ENCODE measurements at regions not wholly inside any gene's neighbourhood (a gene's known extent, or its start where the extent isn't known, plus 50 kb on each side); places are given as distances from the start of the nearest gene placed in this dataset.
A peak's percentile ranks its signal among the peaks of the same experiment; 100 is the strongest.

GRCh38 chr20:1724901-1725300, 67.3 kb upstream of the SIRPG start:
- DNase-seq (ENCODE audit: insufficient read length, low spot score) (no peak), FAIRE-seq (no peak)
- TF ChIP-seq POLR2A (IDR thresholded peaks at IDR 0.05; ENCODE audit: low read depth, low read length) = no peak

- FAIRE-seq (no peak), DNase-seq (ENCODE audit: insufficient read length, low spot score) (no peak)
- TF ChIP-seq POLR2A (IDR thresholded peaks at IDR 0.05; ENCODE audit: low read depth, low read length) = no peak
Observed at GRCh38 chr20:1722513-1723050, 65.0 kb upstream of the SIRPG start.

DNA sequence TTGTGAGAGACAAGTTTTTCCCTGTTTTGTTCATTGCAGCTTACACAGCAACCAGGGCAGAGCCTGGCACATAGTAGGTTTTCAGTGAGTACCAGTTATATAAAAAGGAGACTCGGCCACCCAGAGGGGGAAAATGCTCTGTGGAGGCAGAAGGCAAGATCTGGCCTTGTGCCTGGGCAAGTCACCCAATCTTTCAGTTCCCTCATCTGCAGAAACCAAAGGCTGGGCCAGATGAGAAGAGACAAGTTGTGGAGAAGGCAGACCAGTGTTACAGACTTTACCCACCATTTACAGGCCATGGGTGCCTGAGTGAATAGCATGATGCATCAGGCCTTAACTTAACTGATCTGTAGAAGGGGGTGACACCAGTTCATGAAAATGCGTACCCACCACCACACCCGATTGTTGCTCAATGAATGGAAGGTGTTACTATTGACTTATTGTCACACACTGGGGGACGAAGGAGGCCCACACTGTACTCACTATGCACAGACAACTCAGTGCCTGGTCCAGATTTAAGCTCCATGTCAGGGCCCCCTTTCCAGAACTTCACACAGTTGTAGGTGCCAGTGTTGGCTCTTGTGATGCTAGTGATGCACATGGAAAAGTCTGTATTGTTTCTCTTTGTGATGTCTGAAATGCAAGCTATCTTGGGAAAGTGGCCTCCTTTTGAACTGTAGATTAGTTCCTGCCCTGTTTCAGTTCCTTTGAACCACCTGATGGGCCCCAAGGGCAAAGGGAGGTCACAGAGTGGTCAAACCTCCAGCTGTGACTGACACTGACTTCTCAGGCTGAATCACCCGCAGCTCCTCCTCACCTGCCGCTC, 64.3 kb upstream of the SIRPG start:
- DNase-seq (ENCODE audit: insufficient read length, low spot score) (no peak), FAIRE-seq (no peak)
- TF ChIP-seq POLR2A (IDR thresholded peaks at IDR 0.05; ENCODE audit: low read depth, low read length) = no peak

- TF ChIP-seq POLR2A (IDR thresholded peaks at IDR 0.05; ENCODE audit: low read depth, low read length) = no peak
Observed at GRCh38 chr20:1720845-1721475, 63.4 kb upstream of the SIRPG start.

GRCh38 chr20:1720226-1720625, 62.6 kb upstream of the SIRPG start:
- no peak for FAIRE-seq
- no peak for TF ChIP-seq POLR2A (IDR thresholded peaks at IDR 0.05; ENCODE audit: low read depth, low read length)
- DNase-seq (ENCODE audit: insufficient read length, low spot score) = no peak

More at GRCh38 chr20:1720845-1721475, 63.4 kb upstream of the SIRPG start:
- FAIRE-seq = no peak
- no peak for DNase-seq (ENCODE audit: insufficient read length, low spot score)

DNA sequence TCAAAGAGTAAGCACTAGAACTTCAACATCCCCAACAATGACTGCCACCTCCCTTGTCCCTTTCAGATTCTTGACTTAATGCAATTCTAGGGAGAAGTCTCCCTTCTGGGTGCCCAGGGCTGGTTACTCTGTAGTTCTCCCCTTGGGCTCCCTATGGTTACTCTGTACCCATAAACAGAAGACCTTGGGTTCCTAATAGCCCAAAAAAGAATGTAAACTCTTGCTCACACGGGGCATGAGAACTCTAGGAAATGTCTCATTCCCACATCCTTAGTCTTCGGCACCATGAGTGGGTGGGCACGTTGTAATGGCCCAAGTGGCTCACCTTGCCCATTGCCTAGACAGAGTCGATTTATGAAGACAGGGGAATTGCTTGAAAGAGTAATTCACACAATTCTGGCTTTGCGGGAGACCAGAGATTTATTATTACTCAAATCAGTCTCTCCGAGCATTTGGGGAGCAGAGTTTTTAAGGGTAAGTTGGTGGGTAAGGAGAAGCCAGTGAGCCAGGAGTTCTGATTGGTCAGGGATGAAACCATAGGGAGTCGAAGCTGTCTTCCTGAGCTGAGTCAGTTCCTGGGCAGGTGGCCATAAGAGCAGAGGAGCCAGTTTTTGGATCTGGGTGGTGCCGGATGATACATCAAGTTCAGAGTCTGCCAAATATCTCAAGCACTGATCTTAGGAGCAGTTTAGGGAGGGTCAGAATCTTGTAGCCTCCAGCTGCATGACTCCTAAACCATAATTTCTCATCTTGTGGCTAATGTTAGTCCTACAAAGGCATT, 61.2 kb upstream of the SIRPG start:
- TF ChIP-seq POLR2A (IDR thresholded peaks at IDR 0.05; ENCODE audit: low read depth, low read length) = no peak
- FAIRE-seq (peak; percentile 93), DNase-seq (ENCODE audit: insufficient read length, low spot score) (peak; percentile 29)

- FAIRE-seq (no peak), DNase-seq (ENCODE audit: insufficient read length, low spot score) (no peak)
- TF ChIP-seq POLR2A (IDR thresholded peaks at IDR 0.05; ENCODE audit: low read depth, low read length) = no peak
Observed at GRCh38 chr20:1712634-1713624, 55.4 kb upstream of the SIRPG start.

DNA sequence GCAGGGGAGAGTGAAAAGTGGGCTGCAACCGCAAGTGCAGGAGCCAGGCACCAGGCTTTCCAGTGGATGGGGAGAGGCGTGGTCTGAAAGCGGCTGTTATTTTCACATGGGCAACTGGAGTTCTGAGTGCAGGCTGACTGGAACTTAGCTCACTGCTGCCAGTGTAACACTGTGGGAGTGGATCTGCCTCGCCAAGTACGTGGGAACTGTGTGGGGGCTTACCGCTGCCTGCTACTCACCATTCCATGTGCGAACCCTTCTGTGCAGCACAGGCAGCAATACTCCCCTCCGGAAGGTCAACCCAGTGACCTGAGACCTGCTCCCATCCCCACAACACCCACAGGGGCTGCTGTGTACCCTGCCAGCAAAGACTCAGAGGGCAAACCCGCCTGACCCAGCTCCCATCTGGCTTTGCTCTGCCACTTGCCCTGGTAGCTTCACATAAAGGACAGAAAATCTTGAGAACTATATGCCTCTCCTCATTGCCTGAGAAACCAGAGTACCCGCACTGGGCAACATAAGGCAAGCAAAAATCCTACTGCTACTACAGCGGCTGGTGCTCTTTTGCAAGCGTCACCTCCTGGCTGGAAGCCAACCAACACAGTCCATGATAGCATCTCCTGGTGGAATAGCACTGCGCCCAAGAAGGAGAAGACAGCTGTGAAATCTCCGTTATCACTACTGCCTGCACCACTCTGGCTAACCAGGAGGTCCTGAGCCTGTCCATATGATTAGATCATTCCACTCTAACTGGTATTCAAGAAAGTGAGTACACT, 54.4 kb upstream of the SIRPG start:
- no peak for DNase-seq (ENCODE audit: insufficient read length, low spot score)
- FAIRE-seq = no peak
- no peak for TF ChIP-seq POLR2A (IDR thresholded peaks at IDR 0.05; ENCODE audit: low read depth, low read length)

DNA sequence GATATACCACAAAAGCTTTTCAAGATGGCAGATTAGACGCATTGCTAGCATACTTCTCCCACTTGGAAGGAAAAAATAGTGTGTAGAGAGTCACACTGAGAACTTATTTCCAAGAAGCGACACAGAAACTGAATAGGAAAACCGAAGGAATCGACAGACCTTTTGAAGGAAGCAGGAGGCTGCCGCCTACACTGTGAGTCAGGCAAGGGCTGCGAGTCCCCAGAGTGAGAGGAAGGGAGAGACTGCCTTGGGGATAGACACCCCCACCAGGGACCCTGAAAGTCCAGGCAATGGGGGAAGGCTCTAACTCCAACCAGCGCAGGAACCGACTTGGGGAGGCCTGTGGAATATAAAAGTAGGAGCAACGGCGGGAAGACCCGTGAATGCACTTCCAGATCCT, 53.7 kb upstream of the SIRPG start:
- FAIRE-seq (no peak), DNase-seq (ENCODE audit: insufficient read length, low spot score) (no peak)

GRCh38 chr20:1710484-1710883, 52.9 kb upstream of the SIRPG start:
- TF ChIP-seq POLR2A (IDR thresholded peaks at IDR 0.05; ENCODE audit: low read depth, low read length) = no peak
- no peak for FAIRE-seq

More for the DNA sequence above, 53.7 kb upstream of the SIRPG start:
- no peak for TF ChIP-seq POLR2A (IDR thresholded peaks at IDR 0.05; ENCODE audit: low read depth, low read length)

GRCh38 chr20:1707588-1708449, 50.2 kb upstream of the SIRPG start:
- DNase-seq (ENCODE audit: insufficient read length, low spot score) (no peak), FAIRE-seq (no peak)
- no peak for TF ChIP-seq POLR2A (IDR thresholded peaks at IDR 0.05; ENCODE audit: low read depth, low read length)

More at GRCh38 chr20:1710484-1710883, 52.9 kb upstream of the SIRPG start:
- DNase-seq (ENCODE audit: insufficient read length, low spot score) = no peak

Measured in H54 (cell line).